Muscle of back (tissue), 3 donors: ENCODE measurements at regions not wholly inside any gene's neighbourhood (a gene's known extent, or its start where the extent isn't known, plus 50 kb on each side); places are given as distances from the start of the nearest gene placed in this dataset.
"Not testable (repeated sequence)": the region's sequence is repeated elsewhere in the genome, so short reads cannot be mapped to it uniquely, and the experiment has no call there.

ENCODE experiments used
- DNase-seq, 3 donors: peaks; one replicate each; pipeline versions ENCODE4 v3.0.0 to v3.0.0-alpha.2; 2013

DNA sequence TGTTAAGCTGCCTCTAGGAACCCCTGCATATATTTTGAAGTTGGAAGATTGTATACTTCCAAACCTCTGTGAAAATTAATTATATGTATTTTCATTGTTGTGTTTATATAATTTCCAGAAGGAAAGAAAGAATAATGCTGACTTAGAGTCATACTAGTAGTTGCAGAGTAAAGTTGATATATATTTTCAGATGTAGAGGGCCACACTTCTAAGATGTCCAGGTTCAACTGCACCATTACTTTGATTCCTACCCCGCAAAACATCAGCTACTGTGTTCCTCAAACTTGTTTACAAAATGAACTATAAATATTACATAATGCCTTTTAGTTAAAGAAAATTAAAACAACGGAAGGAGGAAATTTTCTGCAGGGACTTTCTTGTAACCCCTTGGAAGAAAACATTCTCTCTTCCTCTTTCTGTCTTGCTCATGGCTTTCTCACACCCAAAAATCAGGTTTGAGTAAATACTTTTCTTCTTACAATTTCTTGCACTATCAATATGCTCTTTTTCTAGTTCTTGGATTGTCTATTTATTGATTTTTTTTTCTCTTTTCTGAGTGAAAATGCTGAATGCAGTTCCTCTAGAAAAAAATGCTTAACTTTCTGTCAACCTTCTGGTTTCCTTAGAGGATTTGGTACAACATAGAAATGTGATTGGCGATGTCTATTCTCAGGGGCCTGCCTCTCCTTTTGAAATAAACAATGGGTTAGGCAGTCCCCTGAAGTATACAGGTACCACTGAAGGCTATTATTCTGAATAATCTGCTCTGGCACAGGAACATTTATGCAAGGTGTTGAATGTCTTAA, 867.8 kb downstream of the TTLL7 start:
- DNase-seq = no peak

DNA sequence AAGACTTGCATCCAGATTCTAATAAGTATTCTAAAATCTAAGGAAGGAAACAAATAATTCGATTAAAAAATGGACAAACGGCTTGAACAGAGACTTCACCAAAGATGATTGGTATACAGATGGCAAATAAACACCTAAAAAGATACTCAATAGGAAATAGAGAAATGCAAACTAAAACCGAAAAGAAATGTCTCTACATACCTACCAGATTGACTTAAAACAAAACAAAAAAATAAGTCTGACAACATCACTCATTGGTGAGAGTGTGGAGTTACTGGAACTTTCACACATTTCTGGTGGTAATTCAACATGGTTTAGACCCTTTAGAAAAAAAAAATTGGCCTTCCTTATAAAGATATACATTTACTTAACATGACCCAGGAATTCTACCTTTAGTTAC, 869.8 kb downstream of the TTLL7 start:
- no peak for DNase-seq

DNA sequence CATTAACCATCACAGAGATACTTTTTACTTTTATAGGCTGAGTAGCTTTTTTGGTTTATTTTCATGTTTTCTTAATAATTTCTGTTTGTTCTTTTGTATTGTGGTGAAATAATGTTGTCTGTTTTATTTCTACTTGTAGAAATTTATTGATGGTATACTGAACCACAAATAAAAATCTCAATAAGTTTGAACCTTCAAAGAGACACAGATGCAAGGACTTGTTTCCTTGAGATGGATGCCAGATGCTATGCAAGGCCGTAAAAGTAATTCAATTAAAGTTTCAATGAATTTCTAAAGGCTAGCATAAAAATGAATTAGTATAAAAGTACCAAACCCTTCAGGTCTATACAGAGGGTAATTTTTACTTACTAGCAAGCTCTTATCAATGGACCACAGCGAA, 873.5 kb downstream of the TTLL7 start:
- no peak for DNase-seq

DNA sequence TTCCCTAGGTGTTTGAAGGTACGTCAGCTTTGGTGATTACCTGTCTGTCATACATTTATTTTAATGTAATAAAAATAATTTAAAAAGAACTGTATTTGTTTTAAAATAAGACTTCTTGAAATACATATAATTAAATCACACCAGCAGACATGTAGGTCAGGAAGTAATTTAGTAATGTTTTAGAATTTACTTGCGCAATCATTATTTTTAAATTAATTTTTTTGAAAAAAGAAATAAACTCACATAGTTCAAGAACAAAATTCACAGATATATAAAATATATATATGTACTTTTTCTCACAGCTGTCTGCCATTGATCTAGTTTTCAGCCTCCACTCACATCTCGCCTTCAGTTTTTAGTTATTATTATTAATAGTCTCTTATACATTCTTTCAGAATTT, 875.9 kb downstream of the TTLL7 start:
- no peak for DNase-seq

DNA sequence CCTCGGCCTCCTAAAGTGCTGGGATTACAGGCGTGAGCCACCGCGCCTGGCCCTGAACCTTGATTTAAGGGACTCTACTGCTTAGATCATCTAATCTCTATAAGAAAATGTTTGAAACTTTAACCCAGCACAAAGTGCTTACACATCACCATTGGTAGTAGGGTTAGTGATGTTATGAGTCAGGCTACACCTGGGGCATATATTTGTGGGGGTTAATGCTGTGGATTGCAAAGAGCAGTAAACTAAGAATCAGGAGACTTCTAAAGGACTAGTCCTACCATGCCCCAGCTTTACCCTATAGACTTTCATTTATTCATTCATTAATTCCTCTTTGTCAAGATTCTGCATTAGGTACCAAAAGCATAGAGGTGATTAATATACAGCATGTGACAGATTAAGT, 880.5 kb downstream of the TTLL7 start:
- DNase-seq = no peak

DNA sequence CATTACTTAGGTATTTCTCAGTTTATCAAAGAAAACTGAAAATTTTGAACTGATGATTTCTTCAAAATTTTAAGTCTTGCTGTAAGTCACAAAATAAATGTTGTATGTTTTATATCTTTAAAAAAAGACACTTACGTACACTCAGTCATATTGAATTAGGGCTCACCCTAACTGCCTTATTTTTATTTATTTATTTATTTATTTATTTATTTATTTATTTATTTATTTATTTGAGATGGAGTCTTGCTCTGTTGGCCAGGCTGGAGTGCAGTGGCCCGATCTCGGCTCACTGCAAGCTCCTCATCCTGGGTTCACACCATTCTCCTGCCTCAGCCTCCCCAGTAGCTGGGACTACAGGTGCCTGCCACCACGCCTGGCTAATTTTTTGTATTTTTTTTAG, 881.9 kb downstream of the TTLL7 start:
- not testable (repeated sequence) for DNase-seq

DNA sequence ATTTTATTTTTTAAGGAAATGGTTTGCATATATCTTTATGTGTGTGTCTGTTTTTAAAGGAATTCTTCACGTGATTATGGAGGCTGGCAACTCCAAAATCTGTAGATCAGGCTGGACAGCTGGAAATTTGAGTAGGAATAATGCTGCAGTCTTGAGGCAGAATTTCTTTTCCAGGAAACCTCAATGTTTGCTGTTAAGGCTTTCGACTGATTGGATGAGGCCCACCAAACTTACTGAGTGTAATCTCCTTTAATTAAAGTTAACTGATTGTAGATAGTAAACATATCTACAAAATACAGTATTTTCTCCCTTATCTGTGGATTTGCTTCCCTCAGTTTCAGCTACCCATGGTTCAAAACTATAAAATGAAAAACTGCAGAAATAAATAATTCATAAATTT, 883.1 kb downstream of the TTLL7 start:
- no peak for DNase-seq

DNA sequence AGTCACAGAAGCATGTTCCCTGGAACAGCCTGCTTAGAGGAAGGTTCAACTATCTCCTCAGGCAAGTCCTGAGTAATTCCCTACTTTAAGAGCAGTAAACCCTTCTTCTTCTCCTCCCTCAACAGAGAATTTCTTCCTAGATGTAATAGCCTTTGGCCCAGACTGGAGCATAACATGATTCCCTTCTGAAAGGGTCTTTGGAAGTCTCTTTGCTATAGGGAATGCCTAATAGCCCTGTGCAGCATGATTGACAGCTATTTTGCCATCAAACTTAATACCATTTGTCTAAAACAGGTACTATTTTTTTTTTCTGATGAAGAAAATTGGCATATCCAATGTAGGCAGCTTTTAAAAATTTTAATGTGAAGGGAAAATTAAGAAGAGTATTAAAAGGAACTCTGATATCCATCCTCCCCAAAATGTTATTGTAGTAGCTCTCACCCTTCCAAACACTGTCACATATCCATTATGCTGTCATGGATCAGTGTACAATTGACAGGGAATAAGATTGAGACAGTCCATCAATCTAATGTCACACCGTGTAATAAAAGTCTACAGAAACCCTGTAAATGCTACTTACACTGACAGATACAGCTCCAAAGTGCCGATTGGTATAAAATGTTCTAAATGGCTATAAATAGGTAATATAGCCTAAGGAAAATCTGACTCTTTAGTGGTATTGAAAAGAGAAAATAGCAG, 884.6 kb downstream of the TTLL7 start:
- DNase-seq = no peak

DNA sequence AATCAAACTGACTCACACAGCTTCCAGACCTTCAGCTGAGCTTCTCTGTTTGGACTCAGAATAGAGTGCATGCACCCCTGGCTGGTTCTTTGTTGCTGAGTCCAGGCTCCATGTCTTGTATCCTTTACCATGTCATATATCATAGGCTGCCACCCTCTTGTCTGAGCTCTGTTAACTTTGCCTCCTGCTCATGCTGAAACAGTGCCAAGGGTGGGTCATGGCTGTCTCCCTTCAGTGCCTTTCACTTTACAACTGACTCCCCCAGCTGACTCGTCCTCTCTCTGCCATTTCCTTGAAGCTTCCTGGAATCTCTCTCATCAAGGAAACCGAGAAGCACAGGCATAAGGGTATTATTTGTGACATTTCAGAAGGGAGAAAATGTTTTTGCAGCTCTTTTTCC, 885.3 kb downstream of the TTLL7 start:
- no peak for DNase-seq

DNA sequence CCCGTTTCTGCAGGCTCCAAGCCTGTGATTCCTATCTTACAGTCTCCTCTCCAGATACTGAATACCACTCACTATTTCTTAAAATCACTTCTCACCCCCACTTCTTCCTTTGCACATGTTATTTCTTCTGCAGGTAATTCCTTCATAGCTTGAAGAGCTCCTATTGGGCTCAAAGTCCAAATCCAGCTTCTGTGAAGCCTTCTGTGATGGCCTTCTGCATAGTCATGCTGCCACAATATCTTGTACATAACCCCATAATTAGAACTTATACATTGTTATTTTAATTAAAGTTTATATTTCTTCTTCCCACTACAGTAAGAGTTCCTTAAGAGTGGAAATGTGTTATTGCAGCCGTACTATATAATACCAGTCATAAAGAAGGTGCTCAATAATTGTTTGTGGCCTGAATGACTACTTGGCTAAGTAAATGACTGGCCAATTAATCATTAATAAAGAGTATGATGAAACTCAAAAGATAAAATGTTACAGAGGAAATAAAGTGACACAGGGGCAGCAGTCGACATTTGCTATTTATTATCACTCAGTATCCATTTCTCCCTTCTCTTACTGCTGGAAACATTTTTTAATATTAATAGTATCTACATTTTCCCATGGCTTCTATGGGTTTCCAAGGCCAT, 886.6 kb downstream of the TTLL7 start:
- no peak for DNase-seq

DNA sequence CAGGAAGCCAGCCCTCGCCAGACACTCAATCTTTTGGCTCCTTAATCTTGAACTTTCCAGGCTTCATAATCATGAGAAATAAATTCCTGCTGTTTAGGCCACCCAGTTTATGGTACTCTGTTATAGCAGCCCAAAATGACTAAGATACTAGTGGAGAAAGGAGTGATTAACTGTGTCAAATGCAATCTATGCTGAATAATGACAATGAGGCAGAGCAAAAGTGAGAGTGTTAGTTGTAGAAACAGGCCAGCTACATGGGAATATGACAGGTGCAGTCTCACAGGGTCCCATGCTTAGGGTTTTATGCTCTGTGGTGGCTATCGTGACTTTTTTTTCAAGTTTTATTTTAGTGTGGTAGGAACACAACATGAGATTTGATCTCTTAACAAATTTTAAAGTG, 888.8 kb downstream of the TTLL7 start:
- DNase-seq = no peak

DNA sequence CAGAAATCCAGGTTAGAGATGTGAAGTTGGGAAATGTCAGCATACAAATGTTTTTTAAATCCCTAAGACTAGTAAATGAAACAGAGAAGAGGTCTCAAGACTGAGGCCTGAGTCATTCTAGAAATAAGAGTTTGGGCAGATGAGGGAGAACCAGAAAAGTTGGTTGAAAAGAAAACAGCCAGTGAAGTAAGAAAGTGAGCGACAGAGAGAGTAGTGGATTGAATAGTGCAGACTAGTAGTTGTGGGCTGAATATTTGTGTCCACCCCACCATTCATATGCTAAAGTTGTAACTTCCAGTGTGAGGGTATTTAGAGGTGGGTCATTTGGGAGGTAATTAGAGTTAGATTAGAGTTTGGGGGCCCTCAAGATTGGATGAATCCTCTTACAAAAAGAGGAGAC, 889.2 kb downstream of the TTLL7 start:
- DNase-seq = no peak

DNA sequence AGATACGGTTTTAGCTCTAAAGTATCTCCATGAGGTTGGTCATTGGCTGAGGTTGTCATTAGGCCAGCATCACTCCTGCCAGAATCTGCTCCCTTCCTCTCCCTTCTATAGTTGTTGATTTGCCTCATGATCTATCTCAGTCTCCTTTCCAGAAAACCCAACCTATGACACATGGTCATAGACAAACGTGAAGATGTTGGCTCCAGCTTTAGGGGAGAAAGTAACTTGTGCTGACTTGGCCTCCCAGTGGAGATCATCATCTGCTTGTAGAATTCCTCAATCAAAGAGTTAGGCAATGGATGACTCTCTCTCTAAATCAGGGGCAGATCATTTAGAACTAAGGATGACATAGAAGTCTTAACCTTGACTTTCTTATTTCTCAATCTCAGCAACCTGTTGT, 894.4 kb downstream of the TTLL7 start:
- DNase-seq = no peak

DNA sequence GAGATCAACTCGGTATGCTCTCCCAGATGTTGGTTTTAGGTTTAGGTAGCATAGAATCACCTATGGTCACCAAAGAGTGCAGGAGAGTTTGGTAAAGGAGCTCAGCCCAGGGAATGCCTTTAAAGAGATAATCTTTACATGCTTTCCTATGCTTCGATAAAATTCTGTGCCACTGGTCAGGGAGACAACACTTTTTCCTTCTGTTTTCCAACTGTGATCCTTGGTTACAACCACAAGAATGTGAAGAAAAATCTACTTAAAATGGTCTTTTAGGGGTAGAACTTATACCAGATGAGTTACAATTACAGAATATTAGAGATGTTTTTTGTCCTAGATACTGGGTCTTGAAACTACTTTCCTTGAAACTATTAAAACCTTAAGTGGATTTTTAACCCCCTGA, 895.6 kb downstream of the TTLL7 start:
- DNase-seq = no peak

DNA sequence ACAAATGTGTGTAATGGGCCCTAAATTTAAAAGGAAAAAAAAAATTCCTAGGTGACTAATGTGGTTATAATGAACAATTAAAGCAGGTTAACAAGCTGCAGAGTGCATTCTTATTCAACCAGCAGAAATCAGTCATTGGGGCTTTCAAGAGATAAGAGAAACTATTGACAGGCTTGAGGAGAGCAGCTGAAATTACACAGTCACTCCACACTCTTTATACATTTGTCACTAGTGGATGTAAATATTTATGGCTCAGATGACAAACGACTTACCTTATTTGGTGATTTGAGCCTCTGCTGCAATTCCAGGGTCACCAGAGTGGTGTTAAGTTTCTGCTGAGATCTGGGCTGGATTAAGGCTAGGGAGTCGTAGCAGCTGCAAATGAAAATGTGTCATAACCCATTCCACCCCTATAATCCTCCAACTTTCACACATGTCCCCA, 896.3 kb downstream of the TTLL7 start:
- DNase-seq = peak; percentile 18 to 85 (median 51)

DNA sequence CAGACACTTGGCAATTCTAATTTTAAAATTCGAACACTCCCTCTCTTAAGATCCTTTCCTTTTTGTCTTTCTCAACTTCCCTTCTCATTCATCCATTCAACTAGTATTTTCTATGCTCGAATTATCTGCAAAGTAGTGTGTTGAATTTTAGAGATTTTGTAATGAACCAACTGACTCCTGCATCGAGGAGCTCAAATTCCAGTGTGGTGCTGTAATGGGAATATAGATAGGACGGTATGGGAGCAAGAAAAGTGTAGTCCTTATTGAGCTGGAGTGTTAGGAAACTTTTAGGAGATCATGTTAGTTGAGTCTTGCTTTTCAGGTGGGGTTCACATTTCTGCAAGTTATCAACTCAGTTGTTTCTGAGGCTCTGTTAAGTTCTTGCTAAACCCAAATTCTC, 897.5 kb downstream of the TTLL7 start:
- no peak for DNase-seq

DNA sequence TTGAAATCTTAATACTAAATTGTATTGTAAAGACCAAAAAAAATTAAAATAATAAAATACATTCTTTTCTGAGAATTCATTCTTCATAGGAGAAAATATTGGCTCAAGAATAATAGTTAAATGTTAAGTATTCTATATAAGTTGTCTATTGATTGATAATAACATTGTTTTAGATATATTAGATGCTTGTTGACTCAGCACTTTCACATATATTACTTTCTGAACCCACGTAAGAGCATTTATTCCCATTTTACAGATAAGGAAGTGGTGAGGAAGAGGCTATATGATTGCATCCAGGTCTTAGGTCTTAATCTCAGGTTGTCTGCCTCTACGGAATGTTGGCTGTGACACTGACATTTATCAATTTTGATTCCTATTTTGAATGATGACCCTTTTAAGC, 898.8 kb downstream of the TTLL7 start:
- no peak for DNase-seq

DNA sequence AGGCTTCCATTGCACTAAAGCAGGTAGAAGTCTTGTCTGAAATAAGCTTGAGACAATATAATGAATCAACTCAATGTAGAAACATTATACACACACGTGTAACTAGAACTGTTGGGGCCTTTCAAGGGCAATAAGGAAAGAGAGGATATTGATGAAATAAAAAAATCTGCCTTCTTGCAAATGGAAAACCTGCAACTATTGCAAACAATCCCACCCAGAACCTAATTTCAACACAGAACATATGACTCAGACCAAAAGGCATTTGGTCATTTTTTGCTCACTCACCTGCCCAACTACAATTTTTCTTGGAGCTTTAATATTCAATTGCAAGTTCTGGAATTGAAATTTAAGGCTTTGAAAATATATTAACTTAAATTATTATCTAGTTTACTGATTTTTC, 900.1 kb downstream of the TTLL7 start:
- DNase-seq = no peak

DNA sequence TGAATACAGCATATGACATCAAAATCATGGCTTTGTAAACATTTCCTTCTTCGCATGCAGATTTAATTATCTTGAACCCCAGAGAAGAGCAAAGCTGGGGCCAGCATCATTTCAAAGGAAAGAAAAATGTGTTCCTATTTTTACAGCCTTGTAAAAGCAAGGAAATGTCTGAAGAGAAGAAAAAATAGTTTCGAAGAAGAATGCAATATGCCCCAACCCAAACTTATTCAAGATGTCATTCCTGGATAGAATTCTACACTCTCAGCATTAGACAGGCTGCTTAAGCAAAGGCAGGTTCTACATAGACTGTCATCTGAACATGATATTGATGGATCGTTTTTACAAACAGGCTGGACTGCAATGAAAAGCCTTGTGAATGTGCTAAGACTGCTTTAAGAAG, 900.8 kb downstream of the TTLL7 start:
- DNase-seq = peak; percentile 63 to 85 (median 70)

DNA sequence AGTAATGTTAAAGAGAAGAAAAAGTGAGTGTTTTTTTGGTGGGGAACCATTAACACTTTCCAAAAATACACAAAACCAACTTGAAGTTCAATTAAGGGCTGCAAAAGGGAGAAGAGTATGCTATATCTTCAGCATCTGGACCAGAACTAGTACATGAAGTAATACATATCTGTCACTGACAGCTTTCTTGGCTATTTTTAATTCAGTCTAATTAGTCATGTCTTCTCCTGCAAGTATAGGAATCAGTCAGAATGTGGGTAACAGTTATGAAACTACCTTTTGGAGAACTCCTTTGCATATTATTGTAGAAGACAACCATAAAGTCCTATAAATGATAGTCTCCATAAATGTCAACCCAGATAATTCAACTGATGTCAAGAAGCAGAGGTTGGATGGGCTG, 901.2 kb downstream of the TTLL7 start:
- no peak for DNase-seq

DNA sequence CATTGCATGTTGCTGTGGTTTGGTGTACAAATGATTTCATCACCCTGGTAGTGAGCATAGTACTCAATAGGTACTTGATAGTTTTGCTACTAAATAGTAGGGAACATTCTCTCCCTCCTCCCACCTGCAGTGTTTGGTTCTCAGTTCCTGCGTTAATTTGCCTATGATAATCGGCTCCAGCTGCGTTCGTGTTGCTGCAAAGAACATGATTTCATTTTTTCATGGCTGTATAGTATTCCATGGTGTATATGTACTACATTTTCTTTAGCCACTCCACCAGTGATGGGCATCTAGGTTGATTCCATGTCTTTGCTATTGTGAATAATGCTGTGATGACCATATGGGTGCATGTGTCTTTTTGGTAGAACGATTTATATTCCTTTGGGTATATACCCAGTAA, 903.4 kb downstream of the TTLL7 start:
- DNase-seq = no peak

DNA sequence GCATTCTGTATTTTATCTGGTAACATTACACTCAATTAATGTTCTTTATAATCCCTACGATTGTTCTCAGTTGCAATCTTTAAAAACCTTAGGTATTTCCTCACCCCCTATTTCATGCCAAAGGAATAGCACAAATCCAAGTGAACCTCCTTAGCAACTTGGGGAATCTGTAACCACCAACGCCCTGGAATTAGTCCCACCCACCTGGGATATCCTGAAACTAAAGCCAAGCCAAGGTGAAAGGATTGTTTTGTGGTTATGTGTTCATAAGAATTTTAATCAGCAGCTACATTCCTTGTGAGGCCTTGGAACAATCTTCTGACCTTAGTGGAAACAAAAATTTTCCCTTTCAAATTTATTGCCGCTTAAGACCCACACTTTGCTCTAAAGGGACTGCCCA, 908.7 kb downstream of the TTLL7 start:
- DNase-seq = no peak

DNA sequence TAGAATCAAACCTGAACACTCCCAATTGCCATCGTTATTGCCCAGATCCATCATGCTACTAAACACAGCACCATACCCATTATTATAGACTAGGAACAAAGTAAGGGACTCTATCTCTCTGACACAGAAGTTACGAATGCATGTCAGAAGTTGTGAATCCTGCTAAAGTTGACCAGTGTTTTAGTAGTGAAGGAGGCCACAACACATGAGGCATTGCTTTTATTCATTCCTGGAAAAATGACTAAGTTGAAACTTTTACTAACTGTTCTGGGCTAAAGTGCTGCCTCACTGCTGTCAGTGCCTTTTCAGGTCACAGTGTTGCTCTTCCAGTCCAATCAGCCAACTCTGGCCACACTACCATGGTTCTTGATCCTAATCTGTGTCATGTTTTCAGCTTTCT, 911.1 kb downstream of the TTLL7 start:
- no peak for DNase-seq
